ENCODE measurements at regions not wholly inside any gene's neighbourhood (a gene's known extent, or its start where the extent isn't known, plus 50 kb on each side); places are given as distances from the start of the nearest gene placed in this dataset.

GRCh38 chr3:55203006-55203405 is 275.1 kb upstream of the LRTM1 start:
- Mint-ChIP-seq H3K9me3 (peaks cover 6% of the 10 kb centered on the region), H3K4me1 (ENCODE audit: unreplicated experiment) (peaks cover 22% of the 10 kb centered on the region), H3K27ac (no peak overlapping the region), H3K4me3 (no peak overlapping the region), H3K27me3 (peaks cover 10% of the 10 kb centered on the region), H3K36me3 (no peaks in the 10 kb centered on the region)
- DNase-seq (ENCODE audit: extremely low spot score, unreplicated experiment): no peak
- no peak for TF ChIP-seq CTCF (conservative IDR thresholded peaks at IDR 0.05)

DNA sequence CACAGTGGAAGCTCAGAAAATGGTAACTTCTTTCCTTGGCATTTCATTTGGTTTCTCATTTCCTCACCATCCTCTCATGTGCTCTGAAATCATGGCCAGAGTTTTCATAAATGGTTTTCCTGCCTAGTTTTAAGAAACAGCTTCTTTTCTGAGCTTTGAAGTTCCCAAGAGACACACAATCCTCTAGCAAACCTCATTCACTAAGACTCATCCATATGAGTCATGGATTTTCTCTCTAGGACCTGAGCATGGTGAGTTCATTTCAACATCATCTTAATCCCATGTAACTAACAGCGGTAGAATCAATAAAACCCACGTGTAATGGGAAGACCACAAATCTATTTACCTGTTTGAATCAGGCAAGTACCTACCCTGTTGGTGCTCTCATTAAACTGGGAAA is 274.5 kb upstream of the LRTM1 start:
- Mint-ChIP-seq H3K27me3 (peaks cover 10% of the 10 kb centered on the region), H3K4me3 (no peak overlapping the region), H3K36me3 (no peaks in the 10 kb centered on the region), H3K27ac (no peak overlapping the region), H3K9me3 (peaks cover 6% of the 10 kb centered on the region), H3K4me1 (ENCODE audit: unreplicated experiment) (peaks cover 22% of the 10 kb centered on the region)
- TF ChIP-seq CTCF (conservative IDR thresholded peaks at IDR 0.05): no peak
- no peak for DNase-seq (ENCODE audit: extremely low spot score, unreplicated experiment)

DNA sequence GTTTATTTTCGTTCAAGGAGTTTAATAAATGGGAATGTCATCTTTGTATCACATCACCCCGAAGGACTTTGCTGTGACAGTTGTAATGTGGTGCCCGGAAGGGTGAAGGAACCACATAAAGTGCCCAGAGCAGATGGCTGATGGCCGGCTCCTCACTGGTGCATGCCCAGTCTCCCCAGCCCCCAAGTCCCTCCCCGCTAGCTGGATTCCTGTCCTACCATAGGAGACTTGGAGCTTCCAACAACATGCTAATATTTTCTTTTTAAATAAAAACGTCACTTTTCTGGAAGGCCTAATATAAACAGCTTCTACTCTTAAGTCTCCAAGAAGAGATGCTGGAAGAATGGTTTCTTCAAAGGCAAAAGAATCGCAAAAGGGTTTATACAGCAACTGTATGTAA is 273.9 kb upstream of the LRTM1 start:
- no peaks in the 10 kb centered on the region for H3K36me3 Mint-ChIP-seq
- peaks cover 6% of the 10 kb centered on the region for H3K9me3 Mint-ChIP-seq
- peaks cover 22% of the 10 kb centered on the region for H3K4me1 Mint-ChIP-seq (ENCODE audit: unreplicated experiment)
- H3K27me3 Mint-ChIP-seq: peaks cover 10% of the 10 kb centered on the region
- no peak overlapping the region for H3K27ac Mint-ChIP-seq
- DNase-seq (ENCODE audit: extremely low spot score, unreplicated experiment): no peak
- TF ChIP-seq CTCF (conservative IDR thresholded peaks at IDR 0.05): no peak
- H3K4me3 Mint-ChIP-seq: no peak overlapping the region

DNA sequence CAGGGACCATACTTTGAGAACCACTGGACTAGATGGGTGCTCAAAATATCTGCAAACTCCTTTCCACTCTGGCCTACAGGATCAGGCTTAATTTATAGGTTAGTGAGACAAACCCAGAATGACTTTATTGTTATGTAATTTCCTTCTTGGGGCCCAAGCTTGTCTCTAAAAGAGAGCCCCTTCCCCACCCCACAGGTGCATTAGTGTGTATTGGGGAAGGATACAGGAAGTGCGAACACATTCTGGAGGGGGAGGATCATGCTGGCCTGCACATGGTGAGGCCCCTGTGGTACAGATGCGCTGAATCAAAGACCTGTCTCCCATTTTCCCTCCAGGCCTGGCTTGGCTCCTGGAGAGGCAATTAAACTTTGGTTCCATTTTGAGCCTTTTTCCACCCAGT is 273.0 kb upstream of the LRTM1 start:
- Mint-ChIP-seq H3K4me3 (no peak overlapping the region), H3K27me3 (peaks cover 13% of the 10 kb centered on the region), H3K36me3 (no peaks in the 10 kb centered on the region), H3K27ac (no peak overlapping the region), H3K4me1 (ENCODE audit: unreplicated experiment) (peaks cover 20% of the 10 kb centered on the region), H3K9me3 (peaks cover 6% of the 10 kb centered on the region)
- no peak for TF ChIP-seq CTCF (conservative IDR thresholded peaks at IDR 0.05)
- no peak for DNase-seq (ENCODE audit: extremely low spot score, unreplicated experiment)

DNA sequence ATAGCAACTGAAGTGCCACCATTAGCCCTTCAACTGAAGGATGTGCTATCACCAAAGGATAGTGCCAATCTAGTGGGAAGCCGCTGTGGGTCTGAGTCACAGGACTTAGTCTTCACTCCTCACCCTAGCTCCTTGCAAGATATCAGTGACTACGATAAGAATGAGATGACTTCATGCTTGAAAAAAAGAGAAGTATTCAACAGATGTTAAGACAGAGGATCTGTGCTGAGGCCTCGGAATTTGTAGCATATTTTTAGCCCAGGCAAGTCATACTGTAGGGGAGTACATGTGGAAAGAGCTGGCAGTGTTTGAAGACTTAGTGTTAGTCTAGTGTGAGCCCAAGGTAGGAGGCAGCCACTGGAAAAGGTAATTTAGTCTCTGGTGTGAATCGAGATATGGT is 270.7 kb upstream of the LRTM1 start:
- H3K27me3 Mint-ChIP-seq: peaks cover 14% of the 10 kb centered on the region
- H3K4me1 Mint-ChIP-seq (ENCODE audit: unreplicated experiment): peaks cover 5% of the 10 kb centered on the region
- DNase-seq (ENCODE audit: extremely low spot score, unreplicated experiment): no peak
- no peak for TF ChIP-seq CTCF (conservative IDR thresholded peaks at IDR 0.05)
- no peak overlapping the region for H3K4me3 Mint-ChIP-seq
- H3K36me3 Mint-ChIP-seq: no peaks in the 10 kb centered on the region
- no peak overlapping the region for H3K27ac Mint-ChIP-seq
- peaks cover 2% of the 10 kb centered on the region for H3K9me3 Mint-ChIP-seq

DNA sequence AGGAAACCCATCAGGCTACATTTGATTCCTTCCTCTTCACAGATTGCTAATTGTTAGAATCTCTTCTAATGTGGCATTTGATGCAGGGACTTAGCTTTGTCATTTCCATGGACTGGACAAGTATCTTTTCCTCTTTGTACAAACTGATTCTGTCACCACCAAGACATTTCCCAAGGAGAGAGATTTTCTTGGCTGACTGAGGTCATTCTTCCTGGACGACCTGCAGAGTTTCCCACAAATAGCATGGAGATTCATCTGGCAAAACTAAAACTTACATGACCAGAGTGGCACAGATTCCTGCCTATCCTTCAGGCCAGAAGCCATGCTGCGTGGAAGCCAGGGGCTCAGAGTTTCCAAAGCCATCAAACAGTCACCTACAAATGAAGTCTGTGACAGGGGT is 269.2 kb upstream of the LRTM1 start:
- Mint-ChIP-seq H3K9me3 (peaks cover 5% of the 10 kb centered on the region), H3K36me3 (no peaks in the 10 kb centered on the region), H3K27ac (no peak overlapping the region), H3K4me3 (no peak overlapping the region), H3K27me3 (peaks cover 14% of the 10 kb centered on the region), H3K4me1 (ENCODE audit: unreplicated experiment) (no peaks in the 10 kb centered on the region)
- no peak for DNase-seq (ENCODE audit: extremely low spot score, unreplicated experiment)
- no peak for TF ChIP-seq CTCF (conservative IDR thresholded peaks at IDR 0.05)
